RWPE1 (cell line): ENCODE measurements at regions not wholly inside any gene's neighbourhood (a gene's known extent, or its start where the extent isn't known, plus 50 kb on each side); places are given as distances from the start of the nearest gene placed in this dataset.

ENCODE experiments used
- CTCF ChIA-PET: fragments of 350-600 bp; sonication (Branson Sonifier 250); formaldehyde crosslinking; extraction: SDS; loops from one replicate; lab custom pipeline; 2021; lab: Yijun Ruan, JAX
- POLR2A ChIA-PET: fragments of 400-600 bp; formaldehyde crosslinking; extraction: SDS; loops from one replicate; lab custom pipeline; 2020; ENCODE audit warnings: antibody characterized with exemption; ENCODE audit not compliant: low non-redundant PET; lab: Yijun Ruan, JAX
- DNase-seq: peaks from one replicate; pipeline ENCODE4 v3.0.0; 2012; ENCODE audit warnings: low spot score
- H3K27ac ChIP-seq: fragments of 450-650 bp; 2 replicates; pipeline ENCODE4 v1.5.1; 2017
- CTCF ChIP-seq: fragments of 450-650 bp; conservative IDR thresholded peaks from 2 replicates; pipeline ENCODE4 v1.5.1; 2017; ENCODE audit warnings: low read depth, mild to moderate bottlenecking

- ChIA-PET POLR2A (no interaction called here), CTCF (no interaction called here)
- no peak for TF ChIP-seq CTCF
- no peak overlapping the region for H3K27ac ChIP-seq
- DNase-seq, result no peak
Observed at GRCh38 chr21:19850157-19850556, 1148.1 kb upstream of the NCAM2 start.

GRCh38 chr21:19853061-19853460 lies 1145.1 kb upstream of the NCAM2 start:
- no peak for TF ChIP-seq CTCF
- POLR2A ChIA-PET, result interaction anchor here (0.5 kb wide), 1 partner anchor 1075 kb away, joined by 3 read pairs; no protein-coding TSS in a partner anchor
- CTCF ChIA-PET, result no interaction called here
- no peak overlapping the region for H3K27ac ChIP-seq
- no peak for DNase-seq

- TF ChIP-seq CTCF, result no peak
- no peak for DNase-seq
- ChIA-PET POLR2A (no interaction called here), CTCF (no interaction called here)
- no peak overlapping the region for H3K27ac ChIP-seq
Observed at GRCh38 chr21:19853709-19854575, 1144.3 kb upstream of the NCAM2 start.

GRCh38 chr21:19855522-19855921 lies 1142.7 kb upstream of the NCAM2 start:
- CTCF ChIA-PET, result no interaction called here
- no peak overlapping the region for H3K27ac ChIP-seq
- TF ChIP-seq CTCF, result no peak
- no peak for DNase-seq
- POLR2A ChIA-PET, result no interaction called here

- POLR2A ChIA-PET, result no interaction called here
- CTCF ChIA-PET, result no interaction called here
- DNase-seq, result no peak
- H3K27ac ChIP-seq, result no peak overlapping the region
- TF ChIP-seq CTCF, result no peak
Observed at GRCh38 chr21:19864476-19864875, 1133.7 kb upstream of the NCAM2 start.

- no peak overlapping the region for H3K27ac ChIP-seq
- no peak for DNase-seq
- CTCF ChIA-PET, result no interaction called here
- no peak for TF ChIP-seq CTCF
- POLR2A ChIA-PET, result no interaction called here
Observed at GRCh38 chr21:19870682-19871081, 1127.5 kb upstream of the NCAM2 start.
